GM12891 (cell line): ENCODE measurements at regions not wholly inside any gene's neighbourhood (a gene's known extent, or its start where the extent isn't known, plus 50 kb on each side); places are given as distances from the start of the nearest gene placed in this dataset.

Source experiments
- PAX5 ChIP-seq: IDR thresholded peaks from 2 replicates; pipeline ENCODE4 v1.6.1; 2011; ENCODE audit warnings: low read length, moderate library complexity, mild to moderate bottlenecking; ENCODE audit not compliant: insufficient read depth, severe bottlenecking
- POLR2A ChIP-seq: IDR thresholded peaks from 2 replicates; pipeline ENCODE4 v1.6.1; 2011; ENCODE audit warnings: low read depth, low read length, control low read depth
- POLR2AphosphoS5 ChIP-seq: IDR thresholded peaks from 2 replicates; pipeline ENCODE4 v1.6.1; 2011; ENCODE audit warnings: low read depth, low read length, control low read depth
- POU2F2 ChIP-seq: IDR thresholded peaks from 2 replicates; pipeline ENCODE4 v1.6.1; 2011; ENCODE audit warnings: low read depth, mild to moderate bottlenecking, control low read depth, low read length, moderate library complexity
- TAF1 ChIP-seq: IDR thresholded peaks from 2 replicates; pipeline ENCODE4 v1.6.1; 2011; ENCODE audit warnings: low read depth, low read length, control low read depth

GRCh38 chr11:70580036-70580805 lies 181.9 kb downstream of the CTTN start:
- TF ChIP-seq POLR2AphosphoS5: no peak
- TF ChIP-seq POLR2A: no peak
- TF ChIP-seq PAX5: no peak
- TF ChIP-seq TAF1: no peak
- no peak for TF ChIP-seq POU2F2
